H1 (cell line): ENCODE measurements at regions not wholly inside any gene's neighbourhood (a gene's known extent, or its start where the extent isn't known, plus 50 kb on each side); places are given as distances from the start of the nearest gene placed in this dataset.

ENCODE experiments used
- EGR1 ChIP-seq: IDR thresholded peaks from 2 replicates; pipeline ENCODE4 v1.6.1; 2011; ENCODE audit warnings: low read depth, low read length, borderline replicate concordance
- RFX5 ChIP-seq: IDR thresholded peaks from 2 replicates; pipeline ENCODE4 v1.6.1; 2011; ENCODE audit warnings: low read depth, low read length, improper control_type of control experiment, borderline replicate concordance
- TAF1 ChIP-seq: IDR thresholded peaks from 2 replicates; pipeline ENCODE4 v1.6.1; 2011; ENCODE audit warnings: mild to moderate bottlenecking, low read depth, low read length

DNA sequence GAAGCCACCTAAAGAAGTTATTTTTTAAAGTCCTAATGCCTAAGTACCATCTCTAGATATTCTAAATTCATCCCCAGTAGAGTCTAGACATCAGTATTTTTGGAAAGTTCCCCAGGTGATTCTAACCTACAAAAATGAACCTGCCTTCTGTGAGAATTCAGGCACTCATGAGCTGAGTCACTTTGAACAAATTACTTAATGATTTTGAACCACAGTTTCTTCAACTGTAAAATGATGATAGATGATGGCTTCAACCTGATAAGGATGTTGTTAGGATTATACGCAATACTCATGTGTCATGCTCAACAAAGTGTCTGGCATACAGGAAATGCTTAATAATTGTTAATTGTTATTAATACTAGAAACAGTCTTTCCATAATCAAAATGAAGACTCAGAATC, 82.8 kb upstream of the OR5AK2 start (continued):
- no peak for TF ChIP-seq RFX5
- no peak for TF ChIP-seq TAF1
- no peak for TF ChIP-seq EGR1
- TF ChIP-seq, all 59 proteins: peak for 0
